Upper lobe of right lung (tissue), 1 donor: ENCODE measurements at regions not wholly inside any gene's neighbourhood (a gene's known extent, or its start where the extent isn't known, plus 50 kb on each side); places are given as distances from the start of the nearest gene placed in this dataset.

Experiments used
- ATAC-seq: fragments of 200-7000 bp; cut with Tn5 transposase; one replicate; pipeline ENCODE4 v1.9.1; 2020; ENCODE audit warnings: mild to moderate bottlenecking, moderate library complexity
- DNase-seq: peaks from one replicate; pipeline ENCODE4 v3.0.0-alpha.2; 2020
- H3K27ac ChIP-seq: fragments of 200-600 bp; one replicate; pipeline ENCODE4 v1.8.0; 2022
- H3K27me3 ChIP-seq: fragments of 200-600 bp; one replicate; pipeline ENCODE4 v1.8.0; 2022; ENCODE audit warnings: mild to moderate bottlenecking
- H3K36me3 ChIP-seq: fragments of 200-600 bp; one replicate; pipeline ENCODE4 v1.8.0; 2022
- H3K4me1 ChIP-seq: fragments of 200-600 bp; one replicate; pipeline ENCODE4 v1.8.0; 2022
- H3K4me3 ChIP-seq: fragments of 200-600 bp; one replicate; pipeline ENCODE4 v1.8.0; 2022; ENCODE audit warnings: mild to moderate bottlenecking
- H3K9me3 ChIP-seq: fragments of 200-600 bp; one replicate; pipeline ENCODE4 v1.8.0; 2022
- CTCF ChIP-seq: fragments of 200-600 bp; IDR thresholded peaks from one replicate; pipeline ENCODE4 v1.8.0; 2022; ENCODE audit warnings: antibody characterized with exemption
- intact Hi-C: fragments of 100-400 bp; cut with DNase I; formaldehyde crosslinking; loops from one replicate; pipeline ENCODE4 v1.11.0; 2022
- donor health status: DM: no; HTN: yes; CAD: no; lungs with severe emphysema.

GRCh38 chr16:85249418-85250146 lies 137.3 kb upstream of the CIBAR2 start:
- H3K27me3 ChIP-seq = no peaks in the 10 kb centered on the region
- intact Hi-C loops = loop anchor here (10.0 kb wide), 1 partner anchor 135 kb away; the partner anchor contains the start of gene CIBAR2
- no peaks in the 10 kb centered on the region for H3K36me3 ChIP-seq
- no peak for DNase-seq
- H3K9me3 ChIP-seq = no peaks in the 10 kb centered on the region
- ATAC-seq = no peak
- H3K27ac ChIP-seq = no peak overlapping the region
- no peak for TF ChIP-seq CTCF
- H3K4me1 ChIP-seq = no peaks in the 10 kb centered on the region
- H3K4me3 ChIP-seq = no peak overlapping the region

DNA sequence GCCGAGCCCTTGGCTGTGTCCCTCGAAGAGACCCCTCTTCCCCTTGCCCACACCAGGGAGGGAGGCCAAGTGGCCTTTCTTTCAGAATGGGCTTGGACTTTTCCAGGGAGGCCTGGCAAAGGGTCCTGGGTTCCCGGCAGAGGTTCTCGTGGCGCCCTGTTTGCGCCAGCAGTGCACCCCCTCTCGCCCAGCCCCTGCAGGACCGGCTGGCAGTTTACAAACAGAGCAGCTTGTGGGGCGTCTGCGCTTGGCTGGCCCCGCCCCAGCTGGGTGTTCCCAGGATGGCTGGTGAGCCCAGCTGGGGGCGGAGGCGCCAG lies 137.8 kb upstream of the CIBAR2 start:
- Histone ChIP-seq H3K4me3 (no peak overlapping the region), H3K36me3 (no peaks in the 10 kb centered on the region), H3K27me3 (no peaks in the 10 kb centered on the region), H3K4me1 (no peaks in the 10 kb centered on the region), H3K9me3 (no peaks in the 10 kb centered on the region), H3K27ac (no peak overlapping the region)
- DNase-seq (no peak), ATAC-seq (no peak)
- TF ChIP-seq CTCF = no peak
- intact Hi-C loops = loop anchor here (10.0 kb wide), 1 partner anchor 135 kb away; the partner anchor contains the start of gene CIBAR2

DNA sequence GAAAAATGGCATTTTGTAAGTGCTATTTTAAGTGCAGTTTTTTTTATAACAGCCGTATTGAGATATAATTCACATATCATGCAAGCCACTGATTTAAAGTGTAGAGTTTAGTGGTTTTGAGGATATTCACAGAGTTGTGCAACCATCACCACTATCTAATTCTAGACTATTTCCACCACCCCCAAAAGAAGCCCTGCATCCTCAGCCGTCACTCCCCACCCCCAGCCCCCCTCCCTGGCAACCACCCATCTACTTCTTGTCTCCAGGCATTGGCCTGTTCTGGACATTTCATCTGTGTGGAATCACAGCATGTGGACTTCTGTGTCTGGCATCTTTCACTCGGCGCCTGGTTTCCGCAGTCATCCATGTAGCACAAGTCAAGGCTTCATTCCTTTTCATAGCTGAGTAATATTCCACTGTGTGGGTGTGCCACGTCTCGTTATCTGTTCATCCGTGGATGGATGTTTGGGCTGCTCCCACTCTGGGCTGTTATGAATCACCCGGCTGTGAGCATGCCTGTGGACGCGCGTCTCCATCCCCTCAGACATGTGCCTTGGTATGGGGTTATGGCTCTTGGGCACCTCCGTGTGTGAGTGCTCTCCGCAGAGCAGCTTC lies 138.4 kb upstream of the CIBAR2 start:
- Histone ChIP-seq H3K27ac (no peak overlapping the region), H3K4me1 (no peaks in the 10 kb centered on the region), H3K27me3 (no peaks in the 10 kb centered on the region), H3K9me3 (no peaks in the 10 kb centered on the region), H3K4me3 (no peak overlapping the region), H3K36me3 (no peaks in the 10 kb centered on the region)
- DNase-seq (no peak), ATAC-seq (no peak)
- intact Hi-C loops = loop anchor here (10.0 kb wide), 1 partner anchor 136 kb away; the partner anchor contains the start of gene CIBAR2
- no peak for TF ChIP-seq CTCF

- ATAC-seq (no peak), DNase-seq (no peak)
- Histone ChIP-seq H3K4me3 (no peak overlapping the region), H3K9me3 (no peaks in the 10 kb centered on the region), H3K36me3 (no peaks in the 10 kb centered on the region), H3K27ac (no peak overlapping the region), H3K4me1 (no peaks in the 10 kb centered on the region), H3K27me3 (no peaks in the 10 kb centered on the region)
- intact Hi-C loops = loop anchor here (10.0 kb wide), 1 partner anchor 136 kb away; the partner anchor contains the start of gene CIBAR2
- TF ChIP-seq CTCF = no peak
Observed at GRCh38 chr16:85251225-85251760, 139.0 kb upstream of the CIBAR2 start.

- Histone ChIP-seq H3K4me1 (no peaks in the 10 kb centered on the region), H3K27ac (no peak overlapping the region)
- TF ChIP-seq CTCF = no peak
Observed at GRCh38 chr16:85252014-85252413, 139.7 kb upstream of the CIBAR2 start.

More at GRCh38 chr16:85252014-85252413, 139.7 kb upstream of the CIBAR2 start:
- H3K4me3 ChIP-seq = no peak overlapping the region
- no peaks in the 10 kb centered on the region for H3K9me3 ChIP-seq
- intact Hi-C loops = loop anchor here (10.0 kb wide), 1 partner anchor 137 kb away; the partner anchor contains the start of gene CIBAR2
- no peak for DNase-seq
- no peak for ATAC-seq
- no peaks in the 10 kb centered on the region for H3K36me3 ChIP-seq
- no peaks in the 10 kb centered on the region for H3K27me3 ChIP-seq
